Medulla oblongata (tissue), 1 donor: ENCODE measurements at regions not wholly inside any gene's neighbourhood (a gene's known extent, or its start where the extent isn't known, plus 50 kb on each side); places are given as distances from the start of the nearest gene placed in this dataset.

Experiments
- DNase-seq: peaks from one replicate; pipeline ENCODE4 v3.0.0-alpha.2; 2015; ENCODE audit errors: extremely low spot score

DNA sequence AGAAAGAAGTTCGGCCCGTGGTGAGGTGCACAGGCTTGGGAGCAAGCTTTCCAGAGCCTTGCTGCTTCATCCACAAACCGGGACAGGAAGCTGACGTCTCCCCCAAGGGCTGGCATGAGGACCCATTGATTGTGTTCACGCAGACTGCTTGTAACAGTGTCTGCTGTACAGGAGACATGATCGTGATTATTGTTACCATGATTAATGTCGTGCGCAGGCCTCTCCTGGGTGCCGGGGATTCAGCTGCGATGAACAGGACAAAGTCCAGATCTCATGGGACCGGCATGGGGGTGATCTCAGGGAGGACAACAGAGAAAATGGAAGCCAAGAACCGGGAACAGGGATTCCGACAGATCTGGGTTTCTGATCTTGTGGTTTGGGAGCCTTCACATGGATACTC is 219.9 kb downstream of the BRD1 start:
- no peak for DNase-seq

DNA sequence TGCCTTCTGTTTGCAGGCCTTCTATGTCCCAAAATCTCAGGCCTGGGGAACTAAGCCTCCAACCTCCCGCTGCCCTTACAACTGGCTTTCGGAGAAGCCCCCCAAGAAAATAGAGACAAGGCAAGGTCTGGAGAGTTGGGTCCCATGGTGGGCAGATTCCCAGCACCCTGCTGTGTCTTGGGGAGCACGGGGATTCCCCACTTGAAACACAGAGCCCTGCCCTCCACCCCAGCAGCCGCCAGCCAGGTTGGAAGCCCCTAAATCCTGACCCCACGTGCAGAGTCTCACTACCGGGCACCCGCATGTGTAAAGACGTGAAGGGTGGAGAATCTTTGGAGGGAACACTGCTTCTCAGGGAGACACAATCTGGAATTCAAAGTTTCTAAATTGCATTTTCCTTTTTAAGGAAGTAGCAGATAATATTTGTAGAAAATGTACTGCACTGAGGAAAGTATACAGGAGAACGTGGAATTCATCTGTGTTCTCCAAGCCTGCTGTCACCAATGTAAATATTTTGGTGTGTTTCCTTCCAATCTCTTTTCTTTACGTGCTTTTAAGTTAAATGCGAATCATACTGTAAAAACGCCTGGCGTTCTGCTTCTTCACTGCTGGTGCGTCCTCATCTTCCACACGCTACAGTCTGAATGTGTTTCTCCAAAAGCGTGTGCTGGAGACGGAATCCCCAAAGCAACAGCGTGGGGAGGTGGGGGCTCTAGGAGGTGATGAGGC is 220.9 kb downstream of the BRD1 start:
- no peak for DNase-seq

DNA sequence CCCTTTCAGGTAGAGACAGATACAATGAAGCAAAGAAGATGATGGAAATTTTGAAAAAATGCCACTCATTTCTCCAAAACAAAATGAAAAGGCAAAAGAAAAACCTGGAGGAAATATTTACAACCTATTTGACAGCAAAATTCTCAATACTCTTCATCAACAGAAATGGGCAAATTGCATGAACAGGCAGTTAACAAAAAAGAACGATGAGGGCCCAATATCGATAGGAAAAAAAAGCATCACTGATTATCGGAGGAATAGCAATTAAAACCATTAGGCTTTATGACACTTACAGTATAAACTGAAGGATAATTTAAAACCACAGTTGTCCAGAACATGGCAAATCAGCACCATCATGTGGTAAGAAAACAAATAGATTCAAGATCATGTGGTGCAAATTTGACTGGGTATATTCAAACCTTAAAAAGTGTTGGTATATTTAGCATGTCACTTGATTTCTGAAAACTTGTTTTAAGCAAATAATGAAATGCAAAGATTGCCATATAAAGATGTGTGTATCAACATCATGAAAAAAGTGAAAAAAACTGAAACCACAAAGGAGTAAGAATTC is 222.9 kb downstream of the BRD1 start:
- no peak for DNase-seq

DNA sequence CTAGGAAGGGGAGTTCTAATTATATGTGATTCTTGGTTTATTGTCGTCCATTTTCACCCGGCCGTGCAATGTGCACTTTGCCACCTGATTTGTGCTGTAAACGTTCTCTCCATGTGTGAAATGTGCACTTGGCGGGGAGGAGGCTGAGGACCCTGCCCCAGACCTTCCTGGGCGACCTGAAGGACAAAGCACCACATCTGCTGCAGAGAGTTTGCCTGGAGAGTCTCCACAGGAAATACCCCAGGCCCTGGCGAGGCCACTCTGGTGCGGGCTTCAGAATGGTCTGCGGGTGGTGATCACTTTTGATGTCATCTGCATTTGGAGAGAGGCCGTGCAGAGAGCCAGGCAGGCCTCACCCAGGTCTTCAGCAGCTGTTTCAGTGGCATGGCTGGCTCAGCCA is 224.7 kb downstream of the BRD1 start:
- DNase-seq: no peak

DNA sequence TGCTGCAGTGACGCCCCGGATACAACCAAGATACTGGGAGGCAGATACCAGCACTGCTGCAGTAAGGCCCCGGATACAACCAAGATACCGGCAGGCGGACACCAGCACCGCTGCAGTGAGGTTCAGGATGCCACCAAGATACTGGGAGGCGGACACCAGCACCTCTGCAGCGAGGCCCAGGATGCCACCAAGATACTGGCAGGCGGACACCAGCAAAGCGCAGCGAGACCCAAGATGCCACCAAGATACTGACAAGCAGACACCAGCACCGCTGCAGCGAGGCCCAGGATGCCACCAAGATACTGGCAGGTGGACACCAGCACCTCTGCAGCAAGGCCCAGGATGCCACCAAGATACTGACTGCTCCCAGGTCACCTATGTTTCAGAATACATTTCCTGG is 225.2 kb downstream of the BRD1 start:
- no peak for DNase-seq

DNA sequence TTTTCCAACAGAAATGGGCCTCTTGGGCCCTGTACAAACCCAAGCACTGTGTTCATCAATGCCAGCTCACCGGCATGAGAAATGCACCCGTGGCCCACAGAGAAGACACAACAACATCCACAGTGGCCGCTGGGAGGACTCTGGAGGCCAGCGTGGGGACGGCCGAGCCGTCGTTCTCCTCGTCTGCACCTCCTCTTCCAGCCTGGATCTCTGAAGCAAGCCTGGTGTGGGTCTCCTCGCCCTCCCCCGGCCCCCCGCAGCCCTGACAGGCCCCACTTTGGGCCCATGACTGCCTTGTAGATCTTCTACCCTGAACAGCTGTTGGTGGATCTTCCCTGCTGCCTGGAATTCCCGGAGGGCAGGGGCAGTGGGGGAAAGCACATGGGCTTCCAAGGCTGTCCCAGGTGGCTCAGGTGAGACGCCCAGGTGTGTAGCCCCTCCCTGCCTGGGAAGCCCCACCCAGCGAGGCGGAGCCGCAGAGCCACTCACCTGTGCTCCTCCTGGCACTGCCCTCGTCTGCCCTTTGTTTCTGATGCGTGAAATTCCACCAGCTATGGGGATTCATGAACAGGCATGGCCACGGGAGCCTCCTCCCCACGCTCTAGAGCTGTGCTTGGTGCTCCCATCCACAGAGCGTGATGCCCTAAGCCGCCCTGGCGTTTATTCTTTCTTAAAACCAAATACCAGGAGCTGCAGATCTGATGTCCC is 225.9 kb downstream of the BRD1 start:
- no peak for DNase-seq

DNA sequence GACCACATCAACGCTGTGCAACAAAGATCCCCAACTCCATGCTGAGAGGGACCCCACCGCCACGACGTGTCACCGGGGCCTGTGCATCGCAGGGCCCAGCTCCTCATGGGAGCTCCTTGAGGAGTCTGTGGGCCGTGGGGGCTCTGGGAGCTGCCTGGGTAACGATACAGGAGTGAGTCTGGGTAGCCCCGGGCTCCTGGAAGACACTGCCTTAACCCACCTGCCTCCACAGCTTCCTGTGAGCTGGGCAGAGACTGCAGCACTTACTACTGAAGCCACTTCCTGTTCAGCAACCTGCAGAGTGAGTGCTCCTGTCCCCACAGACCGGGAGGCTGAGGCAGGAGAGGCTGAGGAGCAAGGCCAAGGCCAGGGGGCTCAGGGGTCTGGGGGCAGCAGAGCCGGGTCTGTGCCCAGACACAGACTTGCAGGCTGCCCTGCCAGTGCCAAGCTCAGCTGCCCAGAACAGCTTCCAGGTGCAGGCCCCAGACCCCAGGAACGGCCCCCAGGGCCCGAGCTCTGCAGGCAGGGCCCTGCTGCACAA is 226.7 kb downstream of the BRD1 start:
- DNase-seq: no peak

DNA sequence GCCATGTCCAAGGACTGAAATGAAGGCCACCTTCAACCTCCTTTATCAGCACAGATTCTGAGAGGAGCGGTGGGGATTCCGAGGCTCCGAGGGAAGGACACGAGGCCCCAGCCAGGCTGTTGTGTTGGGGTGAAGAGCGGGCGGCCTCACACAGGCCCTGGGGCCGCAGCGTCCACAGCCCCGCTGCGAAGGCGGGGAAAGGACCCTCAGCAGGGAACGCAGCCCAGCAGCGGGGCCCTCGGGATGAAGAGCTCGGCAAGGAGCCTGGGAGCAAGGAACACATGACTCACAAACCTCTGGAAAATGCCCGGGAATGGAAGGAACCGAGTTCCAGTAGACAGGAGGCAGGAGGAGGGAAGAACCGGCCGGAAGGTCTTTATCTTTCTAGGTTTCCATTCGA is 227.2 kb downstream of the BRD1 start:
- DNase-seq: no peak

DNA sequence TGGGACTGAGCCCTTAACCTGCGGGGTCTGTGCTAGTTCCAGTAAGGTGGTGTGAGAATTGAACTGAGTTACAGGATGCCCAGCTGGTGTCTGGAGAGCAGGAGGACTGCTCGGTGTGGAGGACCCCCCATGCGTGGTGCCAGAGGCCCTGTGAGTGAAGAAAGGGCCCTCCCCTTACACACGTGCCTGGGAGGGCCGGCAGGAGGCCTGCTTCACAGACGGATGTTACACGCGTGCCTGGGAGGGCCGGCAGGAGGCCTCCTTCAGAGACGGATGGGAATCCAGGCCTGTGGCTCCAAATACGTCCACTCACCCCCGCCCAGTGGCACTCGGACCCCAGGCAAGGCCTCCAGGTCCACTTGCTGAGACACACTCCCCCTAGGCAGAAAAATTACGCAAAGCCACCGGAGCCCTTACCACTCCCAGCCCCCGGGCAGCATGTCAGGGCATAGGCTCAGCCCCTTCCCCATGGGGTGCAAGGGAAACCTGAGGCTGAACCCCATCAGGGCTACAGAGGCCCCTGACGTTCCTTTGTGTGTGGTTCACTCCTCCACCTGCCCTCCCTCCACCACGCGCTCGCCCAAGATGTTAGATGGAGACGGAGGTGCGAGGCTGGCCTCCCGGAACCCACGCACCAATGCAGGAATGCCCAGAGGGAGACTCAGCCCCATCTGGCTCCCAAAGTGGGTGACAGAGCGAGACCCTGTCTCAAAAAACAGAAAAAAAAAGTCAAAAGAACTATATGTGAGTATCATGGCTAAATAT is 227.8 kb downstream of the BRD1 start:
- no peak for DNase-seq

DNA sequence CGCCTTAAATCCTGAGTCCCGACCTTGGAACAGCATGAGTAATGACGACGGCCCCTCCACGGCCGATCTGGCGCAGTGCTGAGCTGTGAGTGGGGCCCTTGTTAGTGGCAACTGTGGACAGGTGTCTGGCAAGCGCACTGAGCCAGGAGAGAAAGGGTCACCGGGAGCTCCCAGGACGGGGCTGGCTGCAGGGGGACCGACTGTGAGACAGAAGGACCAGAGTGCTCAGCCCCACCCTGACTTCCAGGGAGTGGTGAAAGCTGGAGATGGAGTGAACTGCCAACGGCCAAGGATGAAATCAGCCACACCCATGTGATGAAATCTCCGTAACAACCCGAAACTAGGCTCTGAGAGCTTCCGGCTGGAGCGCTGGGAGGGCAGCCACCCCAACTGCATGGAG is 228.6 kb downstream of the BRD1 start:
- no peak for DNase-seq

DNA sequence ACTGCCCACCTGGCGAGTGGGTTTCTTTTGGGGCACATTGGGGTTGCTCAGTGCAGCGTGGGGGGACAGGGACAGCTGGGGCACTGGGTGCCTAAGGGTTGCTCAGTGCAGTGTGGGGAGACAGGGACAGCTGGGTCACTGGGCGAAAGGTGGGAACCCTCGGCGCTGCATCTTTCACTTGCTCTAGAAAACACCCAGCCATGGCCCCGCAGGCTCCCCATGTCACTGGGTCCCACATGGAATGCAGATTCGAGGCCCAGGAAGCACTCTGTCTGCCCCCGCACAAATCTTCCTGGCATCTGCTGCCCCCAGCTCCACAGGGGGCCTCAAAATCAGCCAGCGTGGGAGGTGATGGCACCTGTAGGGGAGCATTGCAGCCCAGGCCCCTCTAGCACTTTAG is 229.3 kb downstream of the BRD1 start:
- no peak for DNase-seq

DNA sequence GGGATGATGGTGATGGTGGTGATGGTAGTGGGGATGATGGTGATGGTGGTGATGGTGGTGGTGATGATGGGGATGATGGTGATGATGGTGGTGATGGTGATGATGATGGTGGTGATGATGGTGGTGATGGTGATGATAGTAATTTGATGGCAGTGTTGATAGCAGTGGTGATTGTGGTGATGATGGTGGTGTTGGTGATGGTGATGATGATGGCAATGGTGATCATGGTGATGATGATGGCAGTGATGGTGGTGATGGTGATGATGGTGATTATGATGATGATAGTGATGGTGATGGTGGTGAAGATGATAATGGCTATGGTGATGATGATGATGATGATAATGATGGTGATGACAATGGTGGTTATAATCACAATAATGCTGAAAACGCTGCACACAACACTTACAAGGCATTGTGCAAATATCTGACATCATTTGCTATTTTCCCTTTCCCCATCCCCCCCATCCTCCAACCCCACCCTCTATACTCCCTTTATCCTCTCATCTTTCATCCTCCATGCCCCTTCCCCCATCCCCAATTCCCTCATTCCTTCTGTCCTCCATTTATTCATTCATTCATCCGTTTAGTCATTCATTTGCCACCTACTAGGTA is 230.1 kb downstream of the BRD1 start:
- no peak for DNase-seq

DNA sequence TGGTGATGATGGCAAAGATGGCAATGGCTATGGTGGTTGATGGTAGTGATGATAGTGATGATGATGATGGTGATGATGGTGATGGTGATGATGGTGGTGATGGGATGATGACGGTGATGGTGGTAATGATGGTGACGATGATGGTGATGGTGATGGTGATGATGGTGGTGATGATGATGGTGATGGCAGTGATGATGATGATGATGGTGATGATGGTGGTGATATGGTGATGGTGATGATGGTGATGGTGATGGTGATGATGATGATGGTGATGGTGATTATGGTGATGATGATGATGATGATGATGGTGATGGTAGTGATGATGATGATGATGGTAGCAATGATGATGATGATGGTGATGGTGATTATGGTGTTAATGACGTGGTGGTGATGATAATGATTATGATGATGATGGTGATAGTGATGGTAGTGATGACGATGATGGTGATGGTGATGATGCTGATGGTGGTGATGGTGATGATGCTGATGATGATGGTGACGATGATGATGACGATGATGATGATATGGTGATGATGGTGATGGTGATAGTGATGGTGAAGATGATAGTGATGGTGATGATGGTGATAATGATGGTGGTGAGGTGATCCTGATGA is 232.1 kb downstream of the BRD1 start:
- no peak for DNase-seq

DNA sequence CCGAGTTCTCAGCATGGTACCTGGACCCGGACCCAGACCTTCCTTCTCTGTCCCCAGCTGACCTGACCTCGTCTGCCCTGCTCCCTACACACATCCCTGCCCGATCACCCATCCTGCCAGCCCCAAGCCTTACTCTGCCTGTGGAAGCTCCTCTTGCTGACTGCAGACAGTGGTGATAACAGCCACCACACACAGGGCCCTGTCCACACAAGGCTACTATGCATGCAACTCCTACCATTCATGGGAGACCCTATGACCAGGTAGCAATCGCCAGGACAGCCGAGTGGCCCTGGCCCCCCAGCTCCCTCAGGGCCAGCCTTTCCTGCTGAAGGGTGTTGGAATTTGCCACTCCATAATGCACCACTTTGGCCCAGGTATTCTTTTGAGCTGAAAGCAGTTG is 233.6 kb downstream of the BRD1 start:
- DNase-seq: no peak

DNA sequence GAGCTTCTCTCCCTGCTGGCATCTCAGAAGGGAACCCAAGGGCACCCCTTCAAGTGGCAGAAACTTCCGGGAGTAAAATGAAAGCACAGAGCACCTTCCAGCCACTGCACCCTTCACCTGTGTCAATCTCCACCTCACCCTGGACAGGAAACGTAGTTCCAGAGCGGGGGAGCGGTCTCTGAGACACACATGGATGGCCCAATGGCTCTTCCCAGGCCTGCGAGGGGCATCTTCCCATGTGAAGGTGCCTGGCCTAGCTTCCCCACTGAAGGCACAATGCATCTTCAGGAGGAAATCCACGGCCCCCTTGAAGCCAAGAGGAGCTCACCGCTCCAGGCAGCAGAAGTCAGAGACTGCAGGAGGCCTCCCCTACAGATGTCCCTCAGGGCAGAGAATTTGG is 234.2 kb downstream of the BRD1 start:
- DNase-seq: no peak

DNA sequence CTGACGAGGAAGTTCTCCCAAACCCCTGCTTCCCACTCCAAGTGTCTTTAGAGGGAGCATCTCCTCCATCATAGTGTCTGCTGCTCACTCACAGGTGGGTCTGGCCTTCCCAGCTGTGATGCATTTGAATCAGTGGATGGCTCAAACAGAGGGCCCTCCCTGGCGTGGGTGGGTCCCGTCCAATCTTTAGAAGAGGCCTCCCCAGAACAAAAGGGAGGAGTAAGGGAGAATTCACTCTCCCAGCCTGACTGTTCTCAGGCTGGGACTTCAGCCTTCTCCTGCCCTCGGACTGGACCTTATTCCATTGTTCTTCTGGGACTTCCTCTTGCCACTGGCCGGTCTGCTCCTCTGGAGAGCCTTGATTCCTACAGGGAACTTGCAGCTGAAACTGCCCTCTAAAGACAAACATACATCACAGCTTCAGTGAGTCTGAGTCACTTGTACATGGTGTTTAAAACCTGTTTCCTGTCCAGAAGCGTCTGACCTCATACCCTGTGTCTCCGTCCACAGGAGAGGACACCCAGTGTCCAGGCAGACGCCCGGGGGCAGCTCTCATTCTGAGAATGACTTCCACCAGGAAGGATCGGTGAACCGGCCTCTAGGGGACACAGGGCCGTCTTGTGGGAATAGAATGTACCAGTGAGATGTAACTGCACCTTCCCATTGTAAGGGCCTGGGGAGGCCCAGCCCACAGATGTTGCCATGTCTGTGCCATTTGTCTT is 234.7 kb downstream of the BRD1 start:
- no peak for DNase-seq

DNA sequence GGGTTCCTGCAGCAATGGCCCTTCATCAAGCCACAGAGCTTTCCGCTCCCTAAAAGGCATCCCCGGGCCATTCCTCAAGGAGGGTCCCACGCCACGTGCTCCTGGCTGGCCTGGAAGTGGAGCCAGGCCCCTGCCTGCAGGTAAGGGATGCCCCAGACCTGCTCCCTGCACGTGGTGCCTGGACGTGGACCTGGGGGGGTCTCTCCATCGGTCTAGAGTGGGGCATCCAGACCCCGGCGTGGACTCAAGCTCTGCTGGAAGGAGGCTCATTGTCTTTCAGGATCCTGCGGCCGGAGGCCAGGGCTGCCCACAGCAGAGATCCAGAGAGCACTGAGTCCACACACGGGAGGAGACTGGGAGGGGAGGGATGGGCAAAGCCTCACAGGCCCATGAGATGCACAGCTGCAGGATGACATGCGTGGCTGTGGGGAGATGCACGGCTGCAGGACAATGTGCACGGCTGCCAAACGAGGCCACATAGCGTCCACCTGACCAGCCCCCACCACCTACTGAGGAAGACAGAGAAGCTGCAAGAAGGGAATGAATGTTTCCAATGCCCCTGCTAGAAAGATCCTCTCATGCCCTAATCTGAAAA is 236.7 kb downstream of the BRD1 start:
- DNase-seq: no peak

DNA sequence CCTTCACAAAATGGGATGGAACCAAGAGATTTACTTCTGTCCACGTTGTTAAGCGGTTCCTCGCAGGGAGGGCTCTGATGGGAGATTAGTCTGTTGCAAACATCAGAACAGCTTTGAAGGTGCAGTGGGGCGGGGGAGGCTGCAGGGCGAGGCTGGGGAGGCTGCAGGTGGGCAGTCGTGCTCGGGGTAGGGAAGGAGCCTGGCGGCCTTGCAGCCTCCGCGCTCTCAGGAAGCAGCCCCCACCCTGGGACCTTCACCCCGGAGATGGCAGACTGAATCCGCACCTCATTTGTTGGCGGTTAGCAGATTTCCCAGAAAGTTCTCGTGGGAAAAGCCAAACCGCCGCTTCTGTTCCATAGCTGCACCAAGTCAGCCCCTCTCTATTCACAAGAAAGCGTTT is 237.3 kb downstream of the BRD1 start:
- no peak for DNase-seq

DNA sequence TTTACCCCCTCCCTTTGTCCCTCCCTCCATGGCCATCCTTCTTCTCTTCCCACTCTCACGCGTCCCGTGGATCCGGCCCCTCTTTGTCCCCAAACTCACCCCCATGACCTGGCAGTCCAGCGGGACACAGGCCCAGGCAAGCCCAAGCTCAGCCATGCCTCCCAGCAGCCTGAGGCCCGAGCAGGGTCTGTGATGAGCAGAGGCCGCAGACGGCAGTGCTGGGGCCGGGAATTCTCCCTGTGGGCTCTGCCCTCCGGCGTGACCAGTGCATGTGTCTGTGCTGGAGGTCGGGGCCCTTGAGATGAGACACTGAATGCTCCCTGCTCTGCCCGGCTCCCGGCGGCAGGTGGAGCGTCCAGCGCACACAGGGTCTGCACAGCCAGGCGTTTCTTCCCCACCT is 237.9 kb downstream of the BRD1 start:
- no peak for DNase-seq

DNA sequence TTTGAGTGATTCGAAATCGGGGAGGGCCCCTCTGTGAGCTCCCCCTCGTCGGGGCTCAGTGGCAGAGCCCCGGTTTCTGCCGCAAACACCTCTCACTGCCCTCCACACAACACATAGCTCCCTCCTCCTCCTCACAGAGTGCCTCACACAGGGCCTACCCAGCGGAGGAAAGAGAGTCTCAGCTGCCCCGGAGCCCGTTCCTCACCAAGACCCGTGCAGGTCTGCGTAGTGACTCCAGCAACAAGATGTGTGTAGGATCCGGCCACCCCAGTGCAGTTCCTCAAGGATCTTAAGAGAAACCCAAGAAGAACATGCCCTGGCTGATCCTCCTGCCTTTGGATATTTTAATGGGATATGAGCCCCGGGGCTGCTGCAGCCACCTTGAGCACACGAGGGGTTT is 238.4 kb downstream of the BRD1 start:
- DNase-seq: no peak
